HFF-Myc (cell line): ENCODE measurements at regions not wholly inside any gene's neighbourhood (a gene's known extent, or its start where the extent isn't known, plus 50 kb on each side); places are given as distances from the start of the nearest gene placed in this dataset.
"Not testable (repeated sequence)": the region's sequence is repeated elsewhere in the genome, so short reads cannot be mapped to it uniquely, and the experiment has no call there.

ENCODE experiments used
- DNase-seq: peaks from one replicate; pipeline ENCODE4 v3.0.0-alpha.2; 2011; ENCODE audit warnings: low read depth; ENCODE audit errors: extremely low read depth
- H3K4me3 ChIP-seq: replicated peaks from 2 replicates; pipeline ENCODE4 v1.5.1; 2011; ENCODE audit warnings: low read depth, mild to moderate bottlenecking, control low read depth, low read length
- TF ChIP-seq, protein P1 (sequence below): IDR thresholded peaks from 2 replicates; pipeline ENCODE4 v1.5.1; 2012; ENCODE audit warnings: mild to moderate bottlenecking, low read depth, low read length, control low read depth; ENCODE audit errors: missing control alignments

GRCh38 chr4:188437535-188437934 lies 298.3 kb downstream of the TRIML1 start:
- TF ChIP-seq, protein P1, sequence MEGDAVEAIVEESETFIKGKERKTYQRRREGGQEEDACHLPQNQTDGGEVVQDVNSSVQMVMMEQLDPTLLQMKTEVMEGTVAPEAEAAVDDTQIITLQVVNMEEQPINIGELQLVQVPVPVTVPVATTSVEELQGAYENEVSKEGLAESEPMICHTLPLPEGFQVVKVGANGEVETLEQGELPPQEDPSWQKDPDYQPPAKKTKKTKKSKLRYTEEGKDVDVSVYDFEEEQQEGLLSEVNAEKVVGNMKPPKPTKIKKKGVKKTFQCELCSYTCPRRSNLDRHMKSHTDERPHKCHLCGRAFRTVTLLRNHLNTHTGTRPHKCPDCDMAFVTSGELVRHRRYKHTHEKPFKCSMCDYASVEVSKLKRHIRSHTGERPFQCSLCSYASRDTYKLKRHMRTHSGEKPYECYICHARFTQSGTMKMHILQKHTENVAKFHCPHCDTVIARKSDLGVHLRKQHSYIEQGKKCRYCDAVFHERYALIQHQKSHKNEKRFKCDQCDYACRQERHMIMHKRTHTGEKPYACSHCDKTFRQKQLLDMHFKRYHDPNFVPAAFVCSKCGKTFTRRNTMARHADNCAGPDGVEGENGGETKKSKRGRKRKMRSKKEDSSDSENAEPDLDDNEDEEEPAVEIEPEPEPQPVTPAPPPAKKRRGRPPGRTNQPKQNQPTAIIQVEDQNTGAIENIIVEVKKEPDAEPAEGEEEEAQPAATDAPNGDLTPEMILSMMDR = no peak
- DNase-seq = no peak
- no peak overlapping the region for H3K4me3 ChIP-seq

DNA sequence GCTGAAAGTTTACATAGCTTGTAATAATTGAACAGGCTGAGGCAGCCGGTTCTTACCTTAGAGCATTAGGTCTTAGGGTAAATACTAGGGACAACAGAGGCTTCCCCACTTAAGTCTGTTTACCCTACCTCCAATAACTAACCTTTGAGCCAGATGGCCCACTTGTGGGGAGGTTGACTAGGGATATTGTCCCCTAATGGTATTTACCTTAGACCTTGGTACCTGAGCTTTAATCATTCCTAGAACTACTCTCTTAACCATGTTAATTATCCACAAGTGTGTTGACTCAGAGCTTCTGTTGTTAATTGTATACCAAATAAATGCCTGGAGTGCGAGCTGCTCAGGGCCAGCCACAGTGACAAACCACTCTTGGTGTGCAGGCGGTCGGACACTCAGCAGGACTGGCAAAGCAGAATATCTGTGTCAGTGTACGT lies 299.2 kb downstream of the TRIML1 start:
- DNase-seq, H3K4me3 ChIP-seq: not testable (repeated sequence)

GRCh38 chr4:188439641-188440311 lies 300.5 kb downstream of the TRIML1 start:
- no peak for DNase-seq
- TF ChIP-seq, protein P1 = no peak
- no peak overlapping the region for H3K4me3 ChIP-seq

- no peak overlapping the region for H3K4me3 ChIP-seq
- TF ChIP-seq, protein P1 = no peak
- no peak for DNase-seq
These were observed 305.3 kb downstream of the TRIML1 start for GRCh38 chr4:188444500-188444899.

GRCh38 chr4:188448996-188449395 lies 309.8 kb downstream of the TRIML1 start:
- not testable (repeated sequence) for H3K4me3 ChIP-seq, DNase-seq

DNA sequence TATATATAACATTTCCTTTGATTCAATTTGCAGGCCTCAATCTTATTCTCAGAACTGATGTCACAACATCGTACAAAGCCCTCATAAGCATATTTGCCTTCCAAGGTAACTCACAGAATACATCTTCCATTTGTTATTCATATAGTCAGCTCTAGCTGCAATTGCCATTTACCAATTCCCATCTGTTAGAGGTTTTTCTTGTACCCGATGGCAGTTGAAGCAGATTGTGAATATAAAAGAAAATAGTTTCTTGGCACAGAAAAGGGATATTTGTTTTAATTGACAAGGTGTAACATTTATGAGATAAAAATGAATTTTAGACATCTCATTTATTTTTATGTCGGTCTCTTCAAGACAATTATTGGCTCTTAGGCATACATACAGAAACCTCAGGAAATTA lies 311.3 kb downstream of the TRIML1 start:
- DNase-seq = no peak
- H3K4me3 ChIP-seq = no peak overlapping the region
- TF ChIP-seq, protein P1 = no peak

GRCh38 chr4:188452097-188452496 lies 312.9 kb downstream of the TRIML1 start:
- H3K4me3 ChIP-seq = no peak overlapping the region
- TF ChIP-seq, protein P1 = no peak
- DNase-seq = no peak

GRCh38 chr4:188454575-188454974 lies 315.3 kb downstream of the TRIML1 start:
- TF ChIP-seq, protein P1 = no peak
- H3K4me3 ChIP-seq = no peak overlapping the region
- no peak for DNase-seq
